Neural progenitor cell (in vitro differentiated cells): ENCODE measurements at regions not wholly inside any gene's neighbourhood (a gene's known extent, or its start where the extent isn't known, plus 50 kb on each side); places are given as distances from the start of the nearest gene placed in this dataset.

ENCODE experiments used
- CTCF ChIP-seq: fragments of 200-600 bp; sonication (generic); IDR thresholded peaks from 2 replicates; pipeline ENCODE4 v1.5.1; 2017; ENCODE audit warnings: antibody characterized with exemption, mild to moderate bottlenecking
- EZH2 ChIP-seq: fragments of 200-600 bp; sonication (generic); IDR thresholded peaks from 2 replicates; pipeline ENCODE4 v1.6.1; 2017; ENCODE audit warnings: antibody characterized with exemption, mild to moderate bottlenecking, moderate library complexity
- EZH2phosphoT487 ChIP-seq: fragments of 200-600 bp; sonication (generic); IDR thresholded peaks from 2 replicates; pipeline ENCODE4 v1.6.1; 2017; ENCODE audit warnings: antibody characterized with exemption

GRCh38 chr5:165157219-165157618 lies 1651.8 kb downstream of the MAT2B start:
- no peak for TF ChIP-seq CTCF
- TF ChIP-seq EZH2 = no peak
- TF ChIP-seq EZH2phosphoT487 = no peak
